Astrocyte of the hippocampus (primary cell): ENCODE measurements at regions not wholly inside any gene's neighbourhood (a gene's known extent, or its start where the extent isn't known, plus 50 kb on each side); places are given as distances from the start of the nearest gene placed in this dataset.
"Not testable (repeated sequence)": the region's sequence is repeated elsewhere in the genome, so short reads cannot be mapped to it uniquely, and the experiment has no call there.

Source experiments
- DNase-seq: peaks from one replicate; pipeline ENCODE4 v3.0.0; 2011; ENCODE audit warnings: low read depth, low spot score

- DNase-seq = no peak
Observed at GRCh38 chr1:229007167-229007566, 263.7 kb upstream of the RAB4A start.

DNA sequence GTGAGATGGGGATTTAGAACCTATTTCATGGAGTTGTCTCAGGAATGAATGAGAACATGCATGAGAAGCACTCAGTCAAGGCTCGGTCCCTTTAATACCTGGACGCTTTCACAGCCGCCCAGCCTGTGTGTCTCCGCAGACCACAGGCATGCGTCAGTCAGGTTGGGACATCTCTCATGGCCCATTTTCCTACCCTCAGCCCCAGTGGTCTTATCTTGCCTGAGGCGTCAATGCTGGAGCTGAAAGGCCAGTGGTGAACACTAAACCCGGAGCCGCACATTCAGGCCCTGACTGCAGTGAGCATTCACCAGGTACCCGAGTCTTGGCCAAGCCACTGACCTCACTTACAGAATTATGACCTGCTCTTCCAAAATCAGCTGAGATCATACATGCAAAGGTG lies 263.2 kb upstream of the RAB4A start:
- DNase-seq = no peak

GRCh38 chr1:229008347-229008746 lies 262.6 kb upstream of the RAB4A start:
- not testable (repeated sequence) for DNase-seq

DNA sequence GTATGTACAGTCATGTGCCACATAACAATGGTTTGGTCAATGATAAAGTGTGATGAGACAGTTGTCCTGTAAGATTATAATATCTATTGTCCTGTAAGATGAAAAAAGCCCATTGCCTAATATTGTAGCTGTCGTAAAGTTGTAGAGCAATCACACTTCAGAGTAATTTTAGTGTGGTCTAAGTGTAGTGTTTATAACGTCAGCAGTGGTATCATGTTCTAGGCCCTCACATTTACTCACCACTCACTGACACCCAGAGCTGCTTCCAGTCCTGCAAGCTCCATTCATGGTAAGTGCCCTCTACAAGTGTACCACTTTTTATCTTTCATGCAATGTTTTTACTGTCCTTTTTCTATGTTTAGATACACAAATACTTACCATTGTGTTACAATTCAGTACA lies 259.9 kb upstream of the RAB4A start:
- DNase-seq = no peak

DNA sequence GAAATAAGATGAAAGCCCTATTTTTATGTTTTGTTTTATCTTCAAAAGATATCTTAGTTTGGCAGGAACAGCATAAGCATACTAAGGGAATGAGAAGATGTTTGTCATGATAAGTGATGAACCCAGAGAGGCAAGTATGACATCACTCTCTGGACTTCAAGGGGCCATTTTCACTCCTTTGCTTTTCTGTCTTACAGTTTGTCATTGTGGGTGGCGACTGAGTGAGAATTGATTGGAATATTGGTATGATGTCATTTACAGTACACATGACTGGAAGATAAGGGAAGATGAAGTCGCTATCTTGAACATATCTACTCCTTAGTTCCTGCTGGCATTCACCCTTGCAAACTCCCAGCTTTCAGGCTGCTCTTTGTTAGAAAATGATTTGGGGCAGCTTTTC lies 258.1 kb upstream of the RAB4A start:
- DNase-seq = no peak

DNA sequence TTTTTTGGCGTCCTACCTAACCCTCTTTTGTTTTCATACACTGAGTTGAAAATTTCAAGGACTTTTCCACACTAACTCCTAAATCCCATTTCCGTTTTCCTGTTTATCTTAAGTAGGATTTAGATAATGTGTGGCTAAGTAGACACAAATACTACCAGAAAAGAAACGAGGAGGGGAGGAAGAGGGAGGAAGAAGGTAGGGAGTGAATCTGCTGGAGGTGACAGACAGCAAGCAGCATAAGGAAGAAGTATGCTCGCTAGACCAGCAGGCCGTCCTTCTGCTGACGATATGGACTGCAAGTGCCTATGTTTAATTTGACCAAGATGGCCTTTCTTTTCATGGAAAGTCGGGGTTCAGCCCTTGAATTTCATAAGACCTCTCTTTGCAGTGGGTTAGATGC lies 256.9 kb upstream of the RAB4A start:
- no peak for DNase-seq

- DNase-seq = no peak
Observed at GRCh38 chr1:229015806-229016205, 255.1 kb upstream of the RAB4A start.

- DNase-seq = no peak
Observed at GRCh38 chr1:229017091-229017490, 253.8 kb upstream of the RAB4A start.

DNA sequence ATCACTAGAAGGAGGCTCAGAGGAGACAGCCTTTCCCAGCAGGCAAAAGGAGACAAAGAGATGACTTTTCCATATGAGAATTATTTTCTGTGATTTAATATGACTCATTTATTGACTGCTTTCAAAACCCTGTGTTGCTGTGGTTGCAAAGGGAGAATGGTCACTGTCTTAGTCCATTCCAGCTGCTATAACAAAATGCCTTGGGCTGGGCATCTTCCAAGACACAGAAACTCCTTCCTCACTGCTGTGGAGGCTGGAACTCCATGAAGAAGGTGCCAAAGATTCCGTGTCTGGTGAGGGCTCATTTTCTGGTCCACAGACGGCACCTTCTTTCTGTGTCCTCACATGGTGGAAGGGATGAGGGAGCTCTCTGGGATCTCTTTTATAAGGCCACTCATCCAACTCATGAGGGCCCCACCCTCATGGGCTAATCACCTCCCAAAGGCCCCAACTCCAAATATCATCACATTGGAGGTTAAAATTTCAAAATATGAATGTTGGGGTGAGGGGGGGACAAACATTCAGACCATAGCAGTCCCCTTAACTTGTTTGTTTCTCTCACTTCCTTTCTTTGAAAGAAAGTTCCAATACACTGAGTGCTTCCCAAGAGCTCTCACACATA lies 252.1 kb upstream of the RAB4A start:
- no peak for DNase-seq

- DNase-seq = no peak
Observed at GRCh38 chr1:229019663-229020271, 251.1 kb upstream of the RAB4A start.

DNA sequence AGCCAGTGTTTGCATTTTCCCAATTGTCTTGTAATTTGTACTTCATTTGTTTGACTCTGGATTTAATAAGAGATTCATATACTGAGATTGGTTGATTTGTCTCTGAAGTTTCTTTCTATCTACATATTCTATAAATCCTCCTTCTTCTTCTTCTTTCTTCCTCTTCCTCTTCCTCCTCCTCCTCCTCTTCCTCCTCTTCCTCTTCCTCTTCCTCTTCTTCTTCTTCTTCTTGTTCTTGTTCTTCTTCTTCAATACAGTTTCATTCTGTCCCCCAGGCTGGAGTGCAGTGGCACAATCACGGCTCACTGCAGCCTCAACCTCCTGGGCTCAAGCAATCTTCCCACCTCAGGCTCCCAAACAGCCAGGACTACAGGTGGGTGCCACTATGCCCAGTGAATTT lies 249.9 kb upstream of the RAB4A start:
- DNase-seq = not testable (repeated sequence)

DNA sequence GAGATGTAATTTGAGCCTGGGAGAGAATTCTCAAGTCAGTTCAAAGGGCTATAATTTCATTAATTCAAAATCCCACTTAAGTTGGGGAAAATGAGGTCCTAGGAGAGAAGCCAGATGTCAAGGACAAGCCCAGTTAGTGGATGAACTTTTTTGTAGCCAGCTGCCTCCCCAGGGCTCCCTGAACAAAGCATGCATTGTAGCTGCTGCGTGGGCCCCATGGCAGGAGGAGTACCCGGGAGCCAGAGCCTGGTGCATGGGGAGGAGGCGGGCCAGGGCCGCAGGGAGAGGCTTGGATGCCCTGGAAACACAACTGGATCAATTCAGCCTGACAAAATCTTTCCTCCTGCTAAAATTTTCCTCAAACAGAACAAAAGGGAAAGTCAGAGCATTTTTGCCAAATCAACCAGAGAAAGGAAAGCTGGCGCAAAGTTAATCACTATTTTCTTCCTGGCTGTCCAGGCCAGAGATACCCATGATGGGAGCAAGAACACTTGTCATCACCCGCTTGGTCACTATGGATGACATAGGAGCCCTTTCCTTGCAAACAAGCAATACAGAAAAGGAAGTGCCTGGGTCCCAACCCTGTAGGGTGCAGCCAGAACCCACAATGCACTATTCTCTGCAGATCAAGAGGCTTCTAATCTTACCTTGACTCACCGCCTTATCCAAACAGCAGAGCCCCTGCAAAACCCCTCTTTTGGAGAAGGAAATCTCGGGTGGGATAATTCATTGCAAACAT lies 248.1 kb upstream of the RAB4A start:
- no peak for DNase-seq

DNA sequence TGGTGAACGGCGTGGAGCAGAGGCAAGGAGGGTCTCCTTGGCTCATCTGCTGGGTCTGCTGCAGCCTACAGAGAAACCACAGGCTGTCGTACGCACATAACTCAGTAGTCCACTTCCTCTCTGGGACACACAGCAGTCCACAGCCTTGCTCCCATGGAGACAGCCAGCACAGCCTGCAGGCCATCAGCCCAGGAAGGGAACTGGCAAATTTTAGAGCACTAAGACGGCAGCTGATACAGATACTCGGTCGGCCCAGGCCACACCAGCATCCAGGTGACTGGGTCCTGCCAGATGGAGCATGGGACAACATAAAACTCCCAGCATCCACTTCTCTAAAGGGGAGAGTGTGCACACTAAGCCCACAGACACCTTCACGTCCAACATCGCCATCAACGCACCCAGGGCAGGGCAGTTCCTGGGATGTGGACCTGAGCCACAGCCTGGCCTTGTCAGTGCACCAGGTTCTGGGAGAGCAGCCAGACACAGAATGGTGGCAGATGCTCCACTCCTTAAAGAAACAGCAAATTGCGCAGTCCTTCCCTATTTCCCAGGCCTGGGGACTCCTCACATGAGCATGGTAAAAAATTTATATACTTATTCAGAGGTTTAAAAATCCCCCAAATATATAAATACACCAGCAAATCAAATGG lies 247.1 kb upstream of the RAB4A start:
- DNase-seq = no peak

- peak; percentile 70 for DNase-seq
Observed at GRCh38 chr1:229024528-229025130, 246.3 kb upstream of the RAB4A start.

- no peak for DNase-seq
Observed at GRCh38 chr1:229025576-229025975, 245.3 kb upstream of the RAB4A start.

DNA sequence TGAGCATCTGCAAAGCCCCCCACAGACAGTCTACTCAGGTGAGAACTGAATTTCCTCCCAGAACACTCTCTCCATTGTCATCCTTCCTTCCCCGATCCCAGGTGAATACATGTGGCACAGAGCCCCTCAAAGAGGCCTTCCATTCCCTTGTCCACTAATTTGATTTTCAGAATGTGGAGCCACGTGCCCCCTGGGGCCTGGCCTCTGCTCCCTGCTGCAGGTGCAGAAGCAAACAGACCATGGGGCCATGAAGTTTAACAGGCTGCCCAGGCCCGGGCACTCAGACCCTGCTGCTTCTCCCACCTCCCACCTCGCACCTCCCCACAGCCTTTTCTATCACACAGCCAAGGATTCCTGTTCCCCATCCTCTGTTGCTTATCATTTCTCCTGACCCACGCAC lies 243.8 kb upstream of the RAB4A start:
- DNase-seq = no peak

DNA sequence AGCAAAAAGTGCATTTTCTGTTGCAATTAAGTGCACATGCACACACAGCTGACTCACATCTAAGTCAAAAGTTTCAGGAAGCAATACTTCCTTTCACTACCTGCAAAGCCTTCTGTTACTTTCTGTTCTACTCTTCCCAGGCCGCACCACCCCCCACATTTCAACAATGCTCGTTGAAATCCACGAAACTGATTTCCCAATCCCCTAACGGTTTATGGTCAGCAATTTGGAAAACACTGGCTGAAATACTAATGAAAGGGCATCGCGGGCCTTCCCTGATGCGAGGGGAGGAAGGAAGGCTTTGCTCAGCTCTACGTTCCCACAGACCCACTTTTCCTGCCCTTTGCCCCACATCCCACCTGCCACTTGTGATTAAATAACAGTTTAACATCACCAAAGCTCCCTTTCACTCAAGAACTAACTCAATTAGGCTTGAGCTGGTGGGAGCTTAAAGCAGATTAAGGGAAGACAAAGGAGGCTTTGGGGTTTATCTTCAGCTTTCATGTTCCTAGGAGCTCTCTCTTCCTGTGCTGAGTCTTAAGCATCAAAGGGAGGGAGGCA lies 243.2 kb upstream of the RAB4A start:
- peak; percentile 14 for DNase-seq

- DNase-seq = no peak
Observed at GRCh38 chr1:229028544-229028943, 242.4 kb upstream of the RAB4A start.

DNA sequence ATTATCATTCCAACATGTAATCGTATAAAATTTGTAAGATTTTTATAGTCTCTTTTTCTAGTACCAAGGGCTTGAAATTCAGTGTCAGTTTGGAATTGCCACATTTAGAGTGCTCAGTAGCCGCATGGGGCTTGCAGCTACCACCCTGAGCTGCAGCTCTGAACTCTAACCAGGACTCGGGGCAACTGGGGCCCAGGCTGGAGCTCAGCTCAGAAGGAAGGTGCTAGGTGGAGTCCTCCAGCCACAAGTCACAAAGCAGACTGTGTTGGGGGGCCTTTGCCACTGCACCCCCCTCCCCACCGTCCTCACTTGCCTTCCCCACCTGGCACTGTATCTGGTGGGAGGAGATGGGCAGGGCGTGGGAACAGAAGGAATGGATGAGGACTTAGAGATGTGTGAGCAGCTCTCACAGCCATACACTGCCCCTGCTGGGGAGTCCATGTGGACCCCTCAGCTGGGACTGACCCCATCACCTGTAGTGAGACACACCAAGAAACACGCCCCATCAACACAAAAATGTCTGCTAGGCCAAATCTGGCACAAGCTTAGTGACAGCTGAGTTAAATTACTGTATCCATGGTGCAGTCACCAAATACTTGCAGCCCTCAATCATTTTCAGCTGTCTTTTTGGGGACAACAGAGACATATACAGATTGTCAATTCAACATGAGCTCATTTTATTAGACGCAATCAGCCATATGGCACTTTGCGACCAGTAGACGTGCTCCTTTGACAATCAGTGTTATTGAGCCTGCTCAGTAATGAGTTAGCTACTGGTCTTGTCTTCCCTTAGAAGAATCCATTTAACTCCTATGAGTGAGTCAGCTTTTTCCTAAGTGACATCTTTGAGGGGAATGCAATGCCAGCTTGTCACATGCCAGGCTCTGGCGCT lies 241.7 kb upstream of the RAB4A start:
- DNase-seq = peak; percentile 21

DNA sequence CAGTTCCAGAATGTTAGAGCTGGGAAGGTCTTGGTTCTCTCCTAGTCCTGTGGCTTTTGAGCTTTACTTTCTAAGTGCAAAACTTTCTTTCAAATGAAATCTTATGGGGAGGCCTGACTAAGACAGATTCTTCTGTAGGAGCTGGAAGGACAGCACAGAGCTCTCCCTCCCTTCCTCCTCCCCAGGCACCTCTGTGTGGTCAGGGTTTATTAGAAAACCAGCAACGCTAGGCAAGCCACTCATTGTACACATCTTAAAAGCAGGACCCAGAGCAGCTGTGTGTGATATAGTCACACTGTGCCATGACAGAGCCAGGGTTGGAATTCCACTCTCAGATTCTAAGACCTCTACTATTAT lies 241.1 kb upstream of the RAB4A start:
- no peak for DNase-seq

GRCh38 chr1:229030630-229031029 lies 240.3 kb upstream of the RAB4A start:
- DNase-seq = no peak
